H9 (cell line): ENCODE measurements at regions not wholly inside any gene's neighbourhood (a gene's known extent, or its start where the extent isn't known, plus 50 kb on each side); places are given as distances from the start of the nearest gene placed in this dataset.

Source experiments
- DNase-seq: peaks from one replicate; pipeline ENCODE4 v3.0.0-alpha.2; 2017
- H2AFZ ChIP-seq: one replicate; pipeline ENCODE4 v1.6.1; 2013; ENCODE audit warnings: mild to moderate bottlenecking, low read length, control low read depth, moderate library complexity
- H2AK5ac ChIP-seq: 2 replicates; pipeline ENCODE4 v1.6.1; 2013; ENCODE audit warnings: low read length, control low read depth, mixed read lengths; ENCODE audit not compliant: insufficient read length
- H2BK120ac ChIP-seq: one replicate; pipeline ENCODE4 v1.6.1; 2013; ENCODE audit warnings: low read depth, mild to moderate bottlenecking, low read length, control low read depth, inconsistent platforms; ENCODE audit not compliant: poor library complexity, severe bottlenecking
- H2BK12ac ChIP-seq: 2 replicates; pipeline ENCODE4 v1.6.1; 2013; ENCODE audit warnings: low read length, control low read depth, mixed read lengths, low read depth; ENCODE audit not compliant: insufficient read length
- H2BK15ac ChIP-seq: 2 replicates; pipeline ENCODE4 v1.6.1; 2013; ENCODE audit warnings: low read depth, low read length, control low read depth
- H2BK20ac ChIP-seq: one replicate; pipeline ENCODE4 v1.6.1; 2013; ENCODE audit warnings: low read depth, mild to moderate bottlenecking, low read length, control low read depth, inconsistent platforms; ENCODE audit not compliant: poor library complexity, severe bottlenecking
- H2BK5ac ChIP-seq: 2 replicates; pipeline ENCODE4 v1.6.1; 2013; ENCODE audit warnings: low read length, control low read depth, mixed read lengths; ENCODE audit not compliant: insufficient read length
- H3K14ac ChIP-seq: 2 replicates; pipeline ENCODE4 v1.6.1; 2013; ENCODE audit warnings: low read length, control low read depth; ENCODE audit not compliant: insufficient read depth
- H3K18ac ChIP-seq: 2 replicates; pipeline ENCODE4 v1.6.1; 2013; ENCODE audit warnings: low read depth, mild to moderate bottlenecking, mixed read lengths, low read length, control low read depth; ENCODE audit not compliant: insufficient read length
- H3K23ac ChIP-seq: 2 replicates; pipeline ENCODE4 v1.6.1; 2013; ENCODE audit warnings: low read length, control low read depth, mixed read lengths, low read depth; ENCODE audit not compliant: insufficient read length
- H3K23me2 ChIP-seq: 2 replicates; pipeline ENCODE4 v1.6.1; 2013; ENCODE audit warnings: low read depth, mild to moderate bottlenecking, mixed read lengths, low read length, control low read depth; ENCODE audit not compliant: insufficient read length, poor library complexity, severe bottlenecking
- H3K27ac ChIP-seq: 2 replicates; pipeline ENCODE4 v1.5.1; 2013; ENCODE audit warnings: low read length, control low read depth, mixed read lengths, low read depth; ENCODE audit not compliant: insufficient read length
- H3K27me3 ChIP-seq: 2 replicates; pipeline ENCODE4 v1.6.1; 2013; ENCODE audit warnings: low read length, control low read depth, inconsistent platforms; ENCODE audit not compliant: insufficient read depth
- H3K4ac ChIP-seq: 2 replicates; pipeline ENCODE4 v1.6.1; 2013; ENCODE audit warnings: low read depth, mild to moderate bottlenecking, control low read depth, inconsistent platforms, low read length, moderate library complexity
- H3K4me1 ChIP-seq: 2 replicates; pipeline ENCODE4 v1.6.1; 2013; ENCODE audit warnings: low read length, control low read depth, inconsistent platforms; ENCODE audit not compliant: insufficient read depth
- H3K4me2 ChIP-seq: 2 replicates; pipeline ENCODE4 v1.6.1; 2013; ENCODE audit warnings: low read length, control low read depth, mixed read lengths; ENCODE audit not compliant: insufficient read length, insufficient read depth
- H3K56ac ChIP-seq: 2 replicates; pipeline ENCODE4 v1.6.1; 2013; ENCODE audit warnings: low read depth, mild to moderate bottlenecking, mixed read lengths, low read length, control low read depth; ENCODE audit not compliant: insufficient read length
- H3K79me1 ChIP-seq: 2 replicates; pipeline ENCODE4 v1.6.1; 2013; ENCODE audit warnings: low read depth, mild to moderate bottlenecking, moderate library complexity, low read length, control low read depth, inconsistent platforms; ENCODE audit not compliant: insufficient read depth, poor library complexity, severe bottlenecking
- H3K79me2 ChIP-seq: 2 replicates; pipeline ENCODE4 v1.6.1; 2013; ENCODE audit warnings: low read length, control low read depth, inconsistent platforms; ENCODE audit not compliant: insufficient read depth
- H3K9ac ChIP-seq: 2 replicates; pipeline ENCODE4 v1.6.1; 2013; ENCODE audit warnings: low read length, control low read depth, mixed read lengths; ENCODE audit not compliant: insufficient read length; ENCODE audit errors: extremely low read depth
- H3K9me3 ChIP-seq: one replicate; pipeline ENCODE4 v1.6.1; 2013; ENCODE audit warnings: low read depth, low read length, inconsistent platforms; ENCODE audit not compliant: control insufficient read depth
- H3T11ph ChIP-seq: one replicate; pipeline ENCODE4 v1.6.1; 2013; ENCODE audit warnings: mild to moderate bottlenecking, low read length, control low read depth, inconsistent platforms
- H4K20me1 ChIP-seq: one replicate; pipeline ENCODE4 v1.6.1; 2013; ENCODE audit not compliant: control insufficient read depth, insufficient read length, insufficient read depth
- H4K5ac ChIP-seq: 2 replicates; pipeline ENCODE4 v1.6.1; 2013; ENCODE audit warnings: low read depth, mild to moderate bottlenecking, mixed read lengths, low read length, control low read depth; ENCODE audit not compliant: insufficient read length
- H4K8ac ChIP-seq: replicated peaks from 2 replicates; pipeline ENCODE4 v1.6.1; 2013; ENCODE audit warnings: low read length, control low read depth, mixed read lengths, low read depth; ENCODE audit not compliant: insufficient read length
- H4K91ac ChIP-seq: 2 replicates; pipeline ENCODE4 v1.6.1; 2013; ENCODE audit warnings: low read depth, mild to moderate bottlenecking, moderate library complexity, mixed read lengths, low read length, control low read depth; ENCODE audit not compliant: insufficient read length
- H3K27ac Mint-ChIP-seq, 3 experiments: 2 replicates in 2 of 3; 3 replicates in 1 of 3; pipeline ENCODE4 v1.8.0; 2020 to 2021; ENCODE audit warnings: mixed read lengths in 3 of 3, mild to moderate bottlenecking in 1 of 3, moderate library complexity in 1 of 3
- H3K27me3 Mint-ChIP-seq: 2 replicates; pipeline ENCODE4 v1.8.0; 2021; ENCODE audit warnings: low read depth, mild to moderate bottlenecking, moderate library complexity, mixed read lengths
- H3K36me3 Mint-ChIP-seq, 3 experiments: 2 replicates in 2 of 3; 3 replicates in 1 of 3; pipeline ENCODE4 v1.8.0; 2020 to 2021; ENCODE audit warnings: low read depth in 3 of 3, mixed read lengths in 3 of 3; ENCODE audit not compliant: insufficient read depth in 1 of 3
- H3K4me1 Mint-ChIP-seq, 2 experiments: 2 replicates each; pipeline ENCODE4 v1.8.0; 2020; ENCODE audit warnings: mixed read lengths in 2 of 2
- H3K4me3 Mint-ChIP-seq, 2 experiments: 2 replicates in 1 of 2; 3 replicates in 1 of 2; pipeline ENCODE4 v1.8.0; 2020 to 2021; ENCODE audit warnings: mild to moderate bottlenecking in 2 of 2, mixed read lengths in 2 of 2, moderate library complexity in 1 of 2
- H3K9me3 Mint-ChIP-seq, 2 experiments: 2 replicates in 1 of 2; 3 replicates in 1 of 2; pipeline ENCODE4 v1.8.0; 2020; ENCODE audit warnings: mild to moderate bottlenecking in 2 of 2, mixed read lengths in 2 of 2, moderate library complexity in 1 of 2
- WGBS: extraction: QIAGEN DNeasy Blood & Tissue Kit; methylation state at CpG from one replicate; pipeline ENCODE4 v1.1.7; 2013; ENCODE audit warnings: missing lambda C conversion rate, low lambda C conversion rate, mixed read lengths; ENCODE audit not compliant: insufficient read length; ENCODE audit errors: extremely low coverage; 5-methylcytosine and 5-hydroxymethylcytosine counted together
- TF ChIP-seq, protein P1 (sequence below): fragments of 200-600 bp; sonication (generic); conservative IDR thresholded peaks from 3 replicates; pipeline ENCODE4 v1.8.0; 2021; ENCODE audit warnings: antibody characterized with exemption, mild to moderate bottlenecking

GRCh38 chr1:189929501-189930099 lies 548.1 kb downstream of the BRINP3 start:
- Mint-ChIP-seq H3K9me3 (peaks cover 12 to 13% of the 10 kb centered on the region in 2 experiments), H3K4me3 (no peak overlapping the region), H3K27ac (no peak overlapping the region), H3K27me3 (no peaks in the 10 kb centered on the region), H3K4me1 (peaks cover 4 to 5% of the 10 kb centered on the region in 2 experiments; a peak in 2 of 4 replicates), H3K36me3 (peaks cover under 1 to 10% (median 6%) of the 10 kb centered on the region in 3 experiments; a peak in 6 of 7 replicates)
- no peak for DNase-seq
- H2BK20ac ChIP-seq: no peak overlapping the region
- no peak overlapping the region for H2BK120ac ChIP-seq
- no peak overlapping the region for H3K56ac ChIP-seq
- H3K9ac ChIP-seq: no peak overlapping the region
- H3K4me2 ChIP-seq: no peak overlapping the region
- no peak overlapping the region for H4K8ac ChIP-seq
- H3K23me2 ChIP-seq: no peaks in the 10 kb centered on the region
- H3K4ac ChIP-seq: no peak overlapping the region
- no peaks in the 10 kb centered on the region for H3K27me3 ChIP-seq
- H3T11ph ChIP-seq: no peak overlapping the region
- no peak overlapping the region for H3K27ac ChIP-seq
- TF ChIP-seq, protein P1, sequence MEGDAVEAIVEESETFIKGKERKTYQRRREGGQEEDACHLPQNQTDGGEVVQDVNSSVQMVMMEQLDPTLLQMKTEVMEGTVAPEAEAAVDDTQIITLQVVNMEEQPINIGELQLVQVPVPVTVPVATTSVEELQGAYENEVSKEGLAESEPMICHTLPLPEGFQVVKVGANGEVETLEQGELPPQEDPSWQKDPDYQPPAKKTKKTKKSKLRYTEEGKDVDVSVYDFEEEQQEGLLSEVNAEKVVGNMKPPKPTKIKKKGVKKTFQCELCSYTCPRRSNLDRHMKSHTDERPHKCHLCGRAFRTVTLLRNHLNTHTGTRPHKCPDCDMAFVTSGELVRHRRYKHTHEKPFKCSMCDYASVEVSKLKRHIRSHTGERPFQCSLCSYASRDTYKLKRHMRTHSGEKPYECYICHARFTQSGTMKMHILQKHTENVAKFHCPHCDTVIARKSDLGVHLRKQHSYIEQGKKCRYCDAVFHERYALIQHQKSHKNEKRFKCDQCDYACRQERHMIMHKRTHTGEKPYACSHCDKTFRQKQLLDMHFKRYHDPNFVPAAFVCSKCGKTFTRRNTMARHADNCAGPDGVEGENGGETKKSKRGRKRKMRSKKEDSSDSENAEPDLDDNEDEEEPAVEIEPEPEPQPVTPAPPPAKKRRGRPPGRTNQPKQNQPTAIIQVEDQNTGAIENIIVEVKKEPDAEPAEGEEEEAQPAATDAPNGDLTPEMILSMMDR: no peak
- no peaks in the 10 kb centered on the region for H4K20me1 ChIP-seq
- no peak overlapping the region for H3K14ac ChIP-seq
- no peak overlapping the region for H3K23ac ChIP-seq
- no peak overlapping the region for H4K91ac ChIP-seq
- no CpG with 5 or more reads among the region's 6 CpGs for WGBS
- H2BK15ac ChIP-seq: no peak overlapping the region
- H2BK12ac ChIP-seq: no peak overlapping the region
- no peak overlapping the region for H2BK5ac ChIP-seq
- no peak overlapping the region for H2AK5ac ChIP-seq
- no peaks in the 10 kb centered on the region for H3K79me1 ChIP-seq
- no peak overlapping the region for H3K18ac ChIP-seq
- H3K4me1 ChIP-seq: no peaks in the 10 kb centered on the region
- no peaks in the 10 kb centered on the region for H3K9me3 ChIP-seq
- H3K79me2 ChIP-seq: no peaks in the 10 kb centered on the region
- no peak overlapping the region for H4K5ac ChIP-seq
- no peak overlapping the region for H2AFZ ChIP-seq
